HG02870 (cell line): ENCODE measurements at regions not wholly inside any gene's neighbourhood (a gene's known extent, or its start where the extent isn't known, plus 50 kb on each side); places are given as distances from the start of the nearest gene placed in this dataset.
"Not testable (repeated sequence)": the region's sequence is repeated elsewhere in the genome, so short reads cannot be mapped to it uniquely, and the experiment has no call there.

Source experiments
- ATAC-seq: cut with Tn5 transposase; IDR thresholded peaks from one replicate; pipeline ENCODE4 v1.9.1; 2021; ENCODE audit warnings: mild to moderate bottlenecking, moderate library complexity; ENCODE audit not compliant: unreplicated experiment

GRCh38 chr12:65721541-65722190, 102.6 kb upstream of the HMGA2 start:
- no peak for ATAC-seq

GRCh38 chr12:65725376-65725775, 98.9 kb upstream of the HMGA2 start:
- ATAC-seq = no peak

- ATAC-seq = no peak
Measured at GRCh38 chr12:65728455-65728847, 95.8 kb upstream of the HMGA2 start.

GRCh38 chr12:65728848-65729793, 95.2 kb upstream of the HMGA2 start:
- no peak for ATAC-seq

- ATAC-seq = no peak
Measured at GRCh38 chr12:65731771-65732170, 92.5 kb upstream of the HMGA2 start.

- ATAC-seq = not testable (repeated sequence)
Measured at GRCh38 chr12:65733643-65734042, 90.6 kb upstream of the HMGA2 start.

- ATAC-seq = no peak
Measured at GRCh38 chr12:65734226-65734625, 90.1 kb upstream of the HMGA2 start.

- ATAC-seq = no peak
Measured at GRCh38 chr12:65739606-65740005, 84.7 kb upstream of the HMGA2 start.

GRCh38 chr12:65740506-65740872, 83.8 kb upstream of the HMGA2 start:
- no peak for ATAC-seq

GRCh38 chr12:65740873-65741600, 83.2 kb upstream of the HMGA2 start:
- peak; percentile 39 for ATAC-seq

GRCh38 chr12:65741656-65742017, 82.6 kb upstream of the HMGA2 start:
- ATAC-seq = no peak

GRCh38 chr12:65742018-65743010, 82.0 kb upstream of the HMGA2 start:
- no peak for ATAC-seq

GRCh38 chr12:65744236-65744840, 79.9 kb upstream of the HMGA2 start:
- ATAC-seq = not testable (repeated sequence)

- no peak for ATAC-seq
Measured at GRCh38 chr12:65747338-65747737, 76.9 kb upstream of the HMGA2 start.

GRCh38 chr12:65748332-65748731, 76.0 kb upstream of the HMGA2 start:
- ATAC-seq = no peak

- no peak for ATAC-seq
Measured at GRCh38 chr12:65754290-65754689, 70.0 kb upstream of the HMGA2 start.

GRCh38 chr12:65754744-65755595, 69.3 kb upstream of the HMGA2 start:
- no peak for ATAC-seq

GRCh38 chr12:65755596-65755978, 68.7 kb upstream of the HMGA2 start:
- no peak for ATAC-seq

- ATAC-seq = no peak
Measured at GRCh38 chr12:65756267-65756666, 68.0 kb upstream of the HMGA2 start.
